Thyroid gland (tissue), 4 donors: ENCODE measurements at regions not wholly inside any gene's neighbourhood (a gene's known extent, or its start where the extent isn't known, plus 50 kb on each side); places are given as distances from the start of the nearest gene placed in this dataset.

ENCODE experiments used
- DNase-seq, 2 donors: peaks; one replicate each; pipeline ENCODE4 v3.0.0-alpha.2; 2019
- H3K27ac ChIP-seq, 3 donors: fragments of 200-600 bp; sonication (generic); 1 replicate in 2 of 3; 2 replicates in 1 of 3; pipeline ENCODE4 v1.5.1; 2016 to 2019; ENCODE audit warnings: mild to moderate bottlenecking in 1 of 3, moderate library complexity in 1 of 3
- H3K27me3 ChIP-seq: fragments of 200-600 bp; sonication (generic); one replicate; pipeline ENCODE4 v1.5.1; 2019
- H3K36me3 ChIP-seq, 2 donors: fragments of 200-600 bp; sonication (generic); one replicate each; pipeline ENCODE4 v1.5.1; 2016 to 2019
- H3K4me1 ChIP-seq, 2 donors: fragments of 200-600 bp; sonication (generic); one replicate each; pipeline ENCODE4 v1.5.1; 2017 to 2019
- H3K4me3 ChIP-seq, 3 donors: fragments of 200-600 bp; sonication (generic); replicated peaks in 1 of 3; 1 replicate in 2 of 3; 2 replicates in 1 of 3; pipeline ENCODE4 v1.5.1; 2016; ENCODE audit warnings: mild to moderate bottlenecking in 1 of 3
- H3K9me3 ChIP-seq: fragments of 200-600 bp; sonication (generic); one replicate; pipeline ENCODE4 v1.5.1; 2017
- POLR2A ChIP-seq, 2 donors: fragments of 450-650 bp; IDR thresholded peaks; one replicate each; pipeline ENCODE4 v1.6.1; 2017; ENCODE audit warnings: antibody characterized with exemption in 2 of 2, mild to moderate bottlenecking in 2 of 2, moderate library complexity in 1 of 2
- WGBS, 2 donors: methylation state at CpG; one replicate each; pipeline ENCODE4 v1.1.5; 2017; 5-methylcytosine and 5-hydroxymethylcytosine counted together
- intact Hi-C: fragments of 100-400 bp; cut with DNase I; formaldehyde crosslinking; loops from one replicate; pipeline ENCODE4 v1.15.1; 2023
- TF ChIP-seq, protein P1 (sequence below), 6 experiments: fragments of 200-600 bp in 3 of 6; fragments of 450-650 bp in 3 of 6; sonication (generic) in 3 of 6; IDR thresholded peaks; one replicate each; pipeline ENCODE4 v1.5.1; 2016 to 2019; ENCODE audit warnings: antibody characterized with exemption in 6 of 6, mild to moderate bottlenecking in 2 of 6, inconsistent platforms in 1 of 6, moderate library complexity in 1 of 6

DNA sequence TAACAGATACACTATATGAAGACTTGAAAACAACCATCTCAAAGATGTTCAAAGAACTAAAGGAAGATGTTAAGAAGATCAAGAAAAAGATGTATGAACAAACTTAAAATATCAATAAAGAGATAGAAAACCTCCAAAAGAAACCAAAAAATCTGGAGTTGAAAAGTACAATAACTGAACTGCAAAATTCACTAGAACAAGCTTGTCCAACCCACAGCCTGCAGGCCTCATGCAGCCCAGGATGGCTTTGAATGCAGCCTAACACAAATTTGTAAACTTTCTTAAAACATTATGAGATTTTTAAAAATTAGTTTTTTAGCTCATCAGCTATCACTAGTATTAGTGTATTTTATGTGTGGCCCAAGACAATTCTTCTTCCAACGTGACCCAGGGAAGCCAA, 77.0 kb upstream of the DCTD start:
- H3K4me1 ChIP-seq, result no peaks in the 10 kb centered on the region
- WGBS, 2 donors, result 86 to 92% methylated on average over 1 of the region's 1 CpG
- no peaks in the 10 kb centered on the region for H3K27me3 ChIP-seq
- no peak for DNase-seq
- TF ChIP-seq, protein P1, sequence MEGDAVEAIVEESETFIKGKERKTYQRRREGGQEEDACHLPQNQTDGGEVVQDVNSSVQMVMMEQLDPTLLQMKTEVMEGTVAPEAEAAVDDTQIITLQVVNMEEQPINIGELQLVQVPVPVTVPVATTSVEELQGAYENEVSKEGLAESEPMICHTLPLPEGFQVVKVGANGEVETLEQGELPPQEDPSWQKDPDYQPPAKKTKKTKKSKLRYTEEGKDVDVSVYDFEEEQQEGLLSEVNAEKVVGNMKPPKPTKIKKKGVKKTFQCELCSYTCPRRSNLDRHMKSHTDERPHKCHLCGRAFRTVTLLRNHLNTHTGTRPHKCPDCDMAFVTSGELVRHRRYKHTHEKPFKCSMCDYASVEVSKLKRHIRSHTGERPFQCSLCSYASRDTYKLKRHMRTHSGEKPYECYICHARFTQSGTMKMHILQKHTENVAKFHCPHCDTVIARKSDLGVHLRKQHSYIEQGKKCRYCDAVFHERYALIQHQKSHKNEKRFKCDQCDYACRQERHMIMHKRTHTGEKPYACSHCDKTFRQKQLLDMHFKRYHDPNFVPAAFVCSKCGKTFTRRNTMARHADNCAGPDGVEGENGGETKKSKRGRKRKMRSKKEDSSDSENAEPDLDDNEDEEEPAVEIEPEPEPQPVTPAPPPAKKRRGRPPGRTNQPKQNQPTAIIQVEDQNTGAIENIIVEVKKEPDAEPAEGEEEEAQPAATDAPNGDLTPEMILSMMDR (IDR thresholded peaks at IDR 0.05), result no peak
- no peak for TF ChIP-seq POLR2A (IDR thresholded peaks at IDR 0.05)
- H3K36me3 ChIP-seq, result no peaks in the 10 kb centered on the region
- H3K27ac ChIP-seq, result no peak overlapping the region
- H3K4me3 ChIP-seq, result no peak overlapping the region
- intact Hi-C loops, result no loop called here
- no peaks in the 10 kb centered on the region for H3K9me3 ChIP-seq

DNA sequence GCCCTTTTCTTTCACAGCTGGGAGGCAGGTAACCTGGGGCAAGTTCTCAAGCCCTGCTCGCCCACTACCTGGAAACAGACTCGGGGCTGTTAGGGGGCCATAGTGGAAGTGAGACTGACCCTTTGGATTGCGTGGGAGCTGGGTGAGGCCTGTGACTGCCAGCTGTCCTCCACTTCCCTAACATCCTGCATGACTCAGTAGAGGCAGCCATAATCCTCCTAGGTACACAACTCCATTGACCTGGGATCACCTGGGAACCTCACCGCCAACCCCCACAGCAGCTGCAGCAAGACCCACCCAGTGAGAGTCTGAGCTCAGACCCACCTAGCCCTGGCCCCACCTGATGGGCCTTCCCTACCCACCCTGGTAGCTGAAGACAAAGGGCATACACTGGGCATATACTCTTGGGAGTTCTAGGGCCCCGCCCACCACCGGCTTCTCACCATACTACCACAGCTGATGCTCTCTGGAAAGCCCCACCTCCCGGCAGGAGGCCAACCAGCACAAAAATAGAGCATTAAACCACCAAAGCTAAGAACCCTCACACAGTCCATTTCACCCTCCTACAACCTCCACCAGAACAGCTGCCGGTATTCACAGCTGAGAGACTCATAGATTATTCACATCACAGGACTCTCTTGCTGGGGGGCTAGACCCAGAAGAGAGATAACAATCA, 61.1 kb upstream of the DCTD start:
- H3K4me1 ChIP-seq, result no peaks in the 10 kb centered on the region
- WGBS, 2 donors, result 75 to 80% methylated on average over 5 to 8 of the region's 8 CpGs
- H3K27ac ChIP-seq, result no peak overlapping the region
- no peak for DNase-seq
- no peaks in the 10 kb centered on the region for H3K9me3 ChIP-seq
- H3K36me3 ChIP-seq, result no peaks in the 10 kb centered on the region
- intact Hi-C loops, result no loop called here
- no peak overlapping the region for H3K4me3 ChIP-seq
- TF ChIP-seq POLR2A (IDR thresholded peaks at IDR 0.05), result no peak
- TF ChIP-seq, protein P1 (IDR thresholded peaks at IDR 0.05), result no peak
- H3K27me3 ChIP-seq, result no peaks in the 10 kb centered on the region

DNA sequence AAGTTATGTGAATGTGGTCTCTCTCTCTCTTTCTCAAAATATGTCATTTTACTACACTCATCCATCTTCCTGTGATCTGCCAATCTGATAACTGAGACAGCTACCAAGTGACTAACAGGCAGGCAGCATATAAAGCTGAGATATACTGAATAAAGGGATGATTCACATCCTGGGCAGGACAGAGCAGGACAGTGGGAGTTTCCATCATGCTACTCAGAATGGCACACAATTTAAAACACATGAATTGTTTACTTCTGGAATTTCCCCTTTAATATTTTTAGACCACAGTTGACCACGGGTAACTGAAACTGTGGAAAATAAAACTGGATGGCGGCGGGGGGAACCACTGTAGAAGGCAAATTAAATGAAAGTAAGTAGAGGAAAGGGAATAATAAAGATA, 58.6 kb upstream of the DCTD start:
- H3K4me1 ChIP-seq, result no peaks in the 10 kb centered on the region
- DNase-seq, result no peak
- no peak overlapping the region for H3K4me3 ChIP-seq
- no peaks in the 10 kb centered on the region for H3K36me3 ChIP-seq
- no peak overlapping the region for H3K27ac ChIP-seq
- TF ChIP-seq, protein P1 (IDR thresholded peaks at IDR 0.05), result no peak
- no peak for TF ChIP-seq POLR2A (IDR thresholded peaks at IDR 0.05)
- intact Hi-C loops, result no loop called here
- WGBS, 2 donors, result 58 to 76% methylated on average over 3 of the region's 3 CpGs
- H3K27me3 ChIP-seq, result no peaks in the 10 kb centered on the region
- no peaks in the 10 kb centered on the region for H3K9me3 ChIP-seq

DNA sequence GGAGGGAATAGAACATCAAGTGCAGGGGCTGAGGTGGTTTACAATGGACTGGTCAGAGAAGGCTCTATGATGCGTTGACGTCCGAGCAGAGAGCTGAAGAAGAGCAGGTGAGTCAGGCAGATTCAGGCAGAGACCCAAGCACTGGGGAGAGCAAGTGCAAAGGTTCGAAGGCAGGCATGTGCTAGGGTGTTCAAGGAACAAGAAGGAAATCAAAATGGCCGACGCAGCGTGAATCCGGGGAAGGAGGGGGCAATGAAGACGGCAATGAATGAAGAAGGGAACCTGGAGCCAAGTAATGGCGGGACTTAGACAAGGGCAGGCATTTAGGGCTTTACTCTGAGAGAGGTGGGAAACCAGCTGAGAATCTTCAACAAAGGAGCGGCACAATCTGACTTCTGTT, 56.8 kb upstream of the DCTD start:
- no peak overlapping the region for H3K4me3 ChIP-seq
- DNase-seq, result no peak
- intact Hi-C loops, result no loop called here
- WGBS, 2 donors, result 88 to 92% methylated on average over 11 of the region's 11 CpGs
- H3K36me3 ChIP-seq, result no peaks in the 10 kb centered on the region
- TF ChIP-seq, protein P1 (IDR thresholded peaks at IDR 0.05), result no peak
- no peak for TF ChIP-seq POLR2A (IDR thresholded peaks at IDR 0.05)
- H3K27ac ChIP-seq, result no peak overlapping the region
- H3K9me3 ChIP-seq, result no peaks in the 10 kb centered on the region
- no peaks in the 10 kb centered on the region for H3K4me1 ChIP-seq
- H3K27me3 ChIP-seq, result no peaks in the 10 kb centered on the region

DNA sequence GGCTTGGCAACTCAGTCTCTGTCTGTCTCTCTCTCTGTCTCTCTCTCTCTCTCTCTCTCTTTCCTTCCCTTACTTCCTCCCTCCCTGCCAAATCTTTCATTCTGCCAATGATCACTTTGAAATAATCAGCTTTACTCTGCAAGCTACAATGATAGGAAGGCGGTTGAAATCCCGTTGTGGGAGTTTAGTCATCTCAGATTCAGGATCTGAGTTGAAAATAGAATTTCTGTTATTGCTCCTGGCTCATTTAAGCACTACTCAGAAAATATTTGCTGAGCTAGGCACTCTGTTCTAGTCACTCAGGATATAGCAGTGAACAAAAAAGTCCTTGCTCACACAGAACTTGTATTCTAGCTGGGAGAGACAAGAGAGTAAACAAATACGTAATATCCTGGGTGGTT, 56.3 kb upstream of the DCTD start:
- Histone ChIP-seq H3K27ac (no peak overlapping the region), H3K9me3 (no peaks in the 10 kb centered on the region), H3K36me3 (no peaks in the 10 kb centered on the region), H3K4me1 (no peaks in the 10 kb centered on the region), H3K27me3 (no peaks in the 10 kb centered on the region), H3K4me3 (no peak overlapping the region)
- 58 to 61% methylated on average over 3 of the region's 3 CpGs for WGBS, 2 donors
- DNase-seq, result no peak
- intact Hi-C loops, result no loop called here
- TF ChIP-seq, protein P1 (IDR thresholded peaks at IDR 0.05), result no peak
- no peak for TF ChIP-seq POLR2A (IDR thresholded peaks at IDR 0.05)
